Endometrium (tissue), 2 donors: ENCODE measurements at regions not wholly inside any gene's neighbourhood (a gene's known extent, or its start where the extent isn't known, plus 50 kb on each side); places are given as distances from the start of the nearest gene placed in this dataset.
"Not testable (repeated sequence)": the region's sequence is repeated elsewhere in the genome, so short reads cannot be mapped to it uniquely, and the experiment has no call there.

ENCODE experiments used
- FAIRE-seq: peaks from 2 replicates; lab custom pipeline; 2012; peaks lifted over from hg19 to GRCh38; lab: Jason Lieb, UNC
- donor health status: control.
- donor health status: control.

DNA sequence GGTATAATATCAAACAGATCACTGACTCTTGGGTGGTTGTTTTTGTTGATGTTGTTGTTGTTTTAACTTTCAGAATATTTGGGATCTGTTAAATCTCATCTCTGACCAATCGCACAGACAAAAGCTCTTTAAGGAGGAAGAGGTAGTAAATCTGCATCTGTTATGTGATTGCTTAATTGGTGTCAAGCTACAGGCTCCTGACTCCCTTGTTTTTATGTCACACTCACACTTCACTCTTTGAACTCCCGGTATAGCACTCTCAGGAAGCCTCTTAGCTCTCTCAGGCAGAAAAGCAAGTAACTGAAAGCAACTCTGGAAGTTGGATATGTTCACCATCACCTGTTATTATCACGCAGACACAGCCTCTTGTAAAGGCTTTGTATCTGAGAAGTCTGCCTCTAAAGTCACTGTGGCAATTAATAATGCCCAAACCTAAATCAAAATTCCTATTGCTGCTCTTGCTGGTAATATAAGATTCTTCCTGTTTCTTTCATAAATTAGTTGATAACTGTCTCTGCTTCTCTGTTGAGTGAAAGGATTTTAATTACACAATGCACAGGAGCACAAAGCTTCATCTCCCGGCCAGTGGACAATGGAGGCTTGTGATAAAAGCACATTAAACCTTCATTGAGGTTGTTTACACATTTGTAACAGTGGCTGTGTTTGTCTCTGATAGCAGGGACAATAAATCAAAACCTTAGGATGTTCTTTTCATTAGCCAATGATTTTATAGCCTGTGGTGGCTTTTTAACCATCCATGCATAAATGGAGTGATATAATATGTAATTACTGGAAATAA is 576.7 kb downstream of the MFSD1 start:
- FAIRE-seq: peak; percentile 90

DNA sequence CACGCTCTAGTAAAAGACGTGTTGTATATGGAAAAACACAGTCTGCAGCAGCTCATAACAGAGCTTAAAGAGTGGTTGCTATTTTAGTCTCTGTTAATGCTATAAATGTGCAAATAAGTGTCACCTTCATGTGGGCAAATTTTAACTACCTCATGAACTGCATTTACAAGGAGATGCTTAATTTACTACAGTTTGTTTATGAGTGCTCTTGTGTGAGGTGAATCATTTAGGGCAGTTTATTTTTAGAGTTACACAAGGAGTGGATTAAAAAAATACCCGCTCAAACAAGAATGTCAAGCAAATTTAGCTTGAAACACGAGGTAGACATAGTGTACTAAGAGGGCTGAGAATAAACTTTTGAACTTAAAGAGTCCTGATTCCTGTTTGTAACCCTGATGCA is 579.0 kb downstream of the MFSD1 start:
- FAIRE-seq: no peak

DNA sequence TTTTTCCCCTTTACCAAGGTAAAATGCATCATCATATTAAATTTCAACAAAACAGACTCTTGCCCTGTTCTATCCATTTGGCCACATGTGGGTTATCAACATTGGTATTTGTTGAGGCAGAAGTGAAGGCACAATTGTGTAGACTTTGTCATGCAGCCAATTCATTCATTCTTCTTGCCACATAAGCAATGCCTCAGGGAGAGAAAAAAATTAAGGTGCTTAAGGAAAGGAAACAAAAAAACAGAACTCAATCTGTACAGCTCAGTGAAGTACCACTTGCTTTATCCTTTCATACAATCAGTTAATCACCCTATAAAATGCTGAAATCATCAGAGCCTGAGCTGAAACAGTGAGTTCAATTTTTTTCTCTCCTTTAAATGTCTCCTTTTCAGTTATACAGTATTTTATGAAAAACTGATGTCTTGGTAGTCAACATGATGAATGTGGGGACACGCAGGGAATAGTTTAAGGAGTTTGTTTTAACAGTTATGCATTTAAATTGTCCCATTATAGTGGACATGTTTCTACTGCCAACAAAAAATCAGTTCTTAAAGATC is 588.9 kb downstream of the MFSD1 start:
- no peak for FAIRE-seq

DNA sequence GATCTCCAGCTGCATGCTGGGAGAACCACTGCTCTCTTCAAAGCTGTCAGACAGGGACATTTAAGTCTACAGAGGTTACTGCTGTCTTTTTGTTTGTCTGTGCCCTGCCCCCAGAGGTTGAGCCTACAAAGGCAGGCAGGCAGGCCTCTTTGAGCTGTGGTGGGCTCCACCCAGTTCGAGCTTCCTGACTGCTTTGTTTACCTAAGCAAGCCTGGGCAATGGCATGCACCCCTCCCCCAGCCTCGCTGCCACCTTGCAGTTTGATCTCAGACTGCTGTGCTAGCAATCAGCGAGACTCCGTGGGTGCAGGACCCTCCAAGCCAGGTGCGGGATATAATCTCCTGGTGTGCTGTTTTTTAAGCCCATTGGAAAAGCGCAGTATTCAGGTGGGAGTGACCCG is 591.0 kb upstream of the IL12A start:
- not testable (repeated sequence) for FAIRE-seq

DNA sequence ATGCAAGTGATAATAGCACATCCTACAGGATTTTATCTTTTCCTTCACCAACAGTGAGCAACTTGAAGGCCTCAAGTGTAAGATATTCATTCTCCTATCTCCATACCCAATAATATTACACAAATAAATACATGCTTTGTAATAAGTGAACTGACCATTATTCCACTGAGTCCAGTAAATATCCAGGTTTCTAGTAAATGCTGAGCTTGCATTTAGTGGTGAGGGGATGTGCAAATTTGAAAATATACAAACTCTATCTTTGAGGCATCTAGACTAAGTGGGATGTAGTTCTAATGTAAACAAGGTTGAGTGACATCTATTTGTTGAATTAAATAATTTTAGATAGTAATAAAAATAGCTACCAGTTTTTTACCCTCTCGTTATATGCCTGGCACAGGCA is 587.6 kb upstream of the IL12A start:
- no peak for FAIRE-seq

DNA sequence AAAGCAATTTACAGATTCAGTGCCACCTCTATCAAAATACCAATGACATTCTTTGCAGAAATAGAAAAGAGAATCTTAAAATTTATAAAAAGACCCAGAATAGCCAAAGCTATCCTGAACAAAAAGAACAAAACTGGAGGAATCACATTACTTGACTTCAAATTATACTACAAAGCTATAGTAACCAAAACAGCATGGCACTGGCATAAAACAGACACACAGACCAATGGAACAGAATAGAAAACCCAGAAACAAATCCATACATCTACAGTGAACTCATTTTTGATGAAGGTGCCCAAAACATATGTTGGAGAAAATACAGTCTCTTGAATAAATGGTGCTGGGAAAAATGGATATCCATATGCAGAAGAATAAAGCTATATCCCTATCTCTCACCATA is 578.9 kb upstream of the IL12A start:
- FAIRE-seq: not testable (repeated sequence)

DNA sequence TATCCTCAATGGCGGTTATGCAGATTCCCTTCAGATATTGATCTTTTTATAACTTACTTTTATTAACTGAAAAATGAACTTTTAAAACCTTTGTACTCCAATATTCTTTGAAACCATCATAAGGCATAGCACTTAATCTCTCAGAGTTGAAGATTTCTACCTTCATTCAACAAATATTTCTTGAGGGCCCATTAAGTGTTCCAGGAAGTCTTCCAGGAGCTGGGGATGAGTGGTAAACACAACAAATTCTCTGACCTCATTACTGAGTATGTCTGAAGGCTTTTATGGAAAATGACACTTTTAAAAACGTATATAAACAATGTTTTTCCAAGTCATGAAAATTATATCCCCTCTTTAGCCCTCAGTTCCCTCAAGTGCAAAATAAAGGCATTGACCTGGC is 575.3 kb upstream of the IL12A start:
- FAIRE-seq: no peak

DNA sequence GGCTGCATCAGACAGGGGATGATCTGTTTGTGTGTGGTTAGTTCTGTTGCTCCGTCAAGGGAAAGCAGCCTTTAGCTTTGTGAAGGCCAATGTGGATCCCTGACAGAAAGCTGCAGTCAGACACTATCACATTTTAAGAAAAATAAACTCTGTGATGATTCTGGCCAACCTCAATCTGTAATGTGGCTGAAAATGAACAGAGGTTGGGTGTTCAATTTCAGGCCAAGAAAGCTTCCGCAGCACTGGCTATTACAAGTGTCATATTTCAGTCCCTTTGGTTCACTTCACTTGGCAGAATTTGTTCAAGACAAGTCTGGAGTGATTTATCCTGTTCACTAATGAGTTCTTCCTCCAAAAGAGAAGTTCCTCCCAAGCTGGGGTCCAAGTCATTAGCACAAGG is 571.8 kb upstream of the IL12A start:
- FAIRE-seq: no peak

DNA sequence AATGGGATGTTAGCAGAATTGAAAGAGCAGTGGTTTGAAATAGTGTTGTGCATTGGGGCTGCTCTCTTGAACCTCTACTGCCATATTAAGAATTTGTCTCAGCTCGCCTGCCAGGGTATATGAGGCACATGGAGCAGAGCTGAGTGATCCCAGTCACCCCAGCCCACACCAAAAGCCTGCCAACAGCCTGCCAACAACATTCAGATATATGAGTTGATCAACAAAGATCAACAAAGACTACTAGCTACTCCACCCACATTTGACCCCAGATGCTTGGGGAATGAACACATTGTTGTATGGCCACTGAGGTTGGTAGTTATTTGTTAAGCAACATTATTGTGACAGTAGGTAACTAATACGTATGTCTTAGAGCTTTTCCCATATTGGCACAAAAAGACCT is 570.9 kb upstream of the IL12A start:
- no peak for FAIRE-seq

DNA sequence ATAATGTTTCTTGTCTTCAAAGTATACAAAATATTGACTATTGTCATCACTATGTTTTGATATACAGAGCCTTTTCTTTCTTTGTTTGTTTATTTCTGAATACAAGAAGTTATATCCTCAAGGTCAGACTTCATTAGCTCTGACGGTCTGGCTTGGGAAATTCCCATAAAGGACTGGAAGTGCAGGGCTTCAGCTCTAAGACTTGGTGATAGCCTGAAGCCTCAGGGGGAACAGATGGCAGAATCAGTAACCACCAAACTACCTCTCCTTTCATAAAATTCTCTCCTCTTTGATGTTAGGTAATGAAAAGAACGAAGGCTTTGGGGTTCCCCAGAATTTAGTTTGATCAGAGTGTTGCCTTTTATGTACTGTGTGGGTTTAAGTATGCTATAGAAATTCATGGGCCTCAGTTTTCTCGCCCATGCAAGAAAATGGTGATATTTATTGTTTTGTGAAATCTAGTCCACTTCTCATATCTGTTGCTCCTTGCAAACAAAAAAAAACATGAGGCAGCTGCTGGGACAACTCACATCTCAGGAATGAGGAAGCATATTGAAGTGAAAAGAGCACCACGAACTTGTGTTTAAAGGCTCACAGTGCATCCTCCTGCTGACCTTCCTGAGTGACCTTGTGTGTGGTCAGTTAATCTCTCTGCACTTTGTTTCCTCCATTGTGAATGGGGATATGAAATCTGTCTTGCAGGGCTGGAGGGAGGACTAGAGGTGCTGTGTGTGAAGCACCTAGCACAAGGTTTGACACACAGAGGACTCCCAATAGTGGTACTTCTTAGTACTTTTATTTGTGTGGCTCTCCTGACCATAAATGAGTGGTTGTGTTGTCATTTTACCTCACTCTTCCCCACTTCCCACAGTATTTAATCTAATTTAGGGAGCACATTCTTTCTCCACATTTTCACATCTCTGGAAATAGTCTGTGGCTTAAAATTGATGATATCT is 569.8 kb upstream of the IL12A start:
- no peak for FAIRE-seq

DNA sequence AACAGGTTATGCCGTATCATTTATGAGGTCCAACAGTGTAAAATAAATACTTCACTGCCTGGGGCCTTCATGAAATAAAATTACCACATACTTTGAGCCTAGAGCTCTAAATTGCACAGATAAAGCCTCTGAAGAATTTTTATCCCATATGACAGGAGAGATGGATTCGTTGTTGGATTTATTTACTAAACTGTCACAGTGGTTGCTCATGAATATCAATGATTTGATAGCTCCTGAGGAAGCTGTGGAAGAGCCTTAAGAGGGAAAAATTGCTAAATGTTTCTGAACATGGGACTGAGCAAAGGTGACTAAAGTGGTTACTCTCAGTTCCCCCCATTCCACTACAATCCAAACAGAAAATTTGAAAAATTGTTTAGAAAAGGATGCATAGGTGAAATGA is 558.9 kb upstream of the IL12A start:
- FAIRE-seq: no peak

DNA sequence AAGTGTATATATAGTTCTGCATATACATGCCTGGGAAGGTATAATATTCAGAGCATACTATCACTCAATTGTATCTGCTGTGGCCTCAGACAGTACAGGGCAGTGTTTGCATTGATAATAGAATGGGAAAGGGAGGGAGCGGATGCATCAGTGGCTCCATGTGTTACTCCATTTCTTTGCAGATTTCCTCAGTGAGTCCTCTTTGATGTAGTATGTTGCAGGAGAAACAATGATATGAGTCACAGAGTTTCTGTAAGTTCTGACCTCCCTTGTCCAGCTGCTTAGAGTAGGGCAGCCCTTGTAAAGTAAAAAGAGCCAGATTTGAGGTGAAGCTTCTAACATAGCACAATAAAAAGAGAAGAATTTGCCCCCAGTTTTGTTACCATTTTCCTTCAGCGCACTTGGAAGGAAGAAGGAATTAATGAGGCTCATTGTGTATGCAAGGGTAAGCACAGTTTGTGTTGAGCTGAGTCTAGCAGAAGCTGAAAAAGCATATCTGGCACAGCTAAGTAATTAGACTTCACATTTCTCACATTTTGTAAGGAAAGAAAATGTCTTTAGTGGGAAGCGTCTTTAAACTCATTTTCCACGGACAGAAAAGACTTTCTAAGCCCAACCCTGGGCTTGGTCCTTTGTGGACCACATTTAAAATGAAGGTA is 555.8 kb upstream of the IL12A start:
- FAIRE-seq: no peak

DNA sequence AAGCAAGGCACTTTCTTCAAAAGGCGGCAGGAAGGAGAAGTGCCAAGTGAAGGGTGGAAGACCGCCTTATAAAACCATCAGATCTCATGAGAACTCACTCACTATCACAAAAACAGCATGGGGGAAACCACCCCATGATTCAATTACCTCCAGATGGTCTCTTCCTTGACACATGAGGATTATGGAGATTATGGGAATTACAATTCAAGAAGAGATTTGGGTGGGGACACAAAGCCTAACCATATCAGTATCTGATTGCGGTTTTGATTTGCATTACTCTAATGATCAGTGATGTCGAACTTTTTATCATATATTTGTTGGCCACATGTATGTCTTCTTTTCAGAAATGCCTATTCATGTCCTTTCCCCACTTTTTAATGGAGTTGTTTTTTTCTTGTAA is 549.3 kb upstream of the IL12A start:
- FAIRE-seq: no peak

DNA sequence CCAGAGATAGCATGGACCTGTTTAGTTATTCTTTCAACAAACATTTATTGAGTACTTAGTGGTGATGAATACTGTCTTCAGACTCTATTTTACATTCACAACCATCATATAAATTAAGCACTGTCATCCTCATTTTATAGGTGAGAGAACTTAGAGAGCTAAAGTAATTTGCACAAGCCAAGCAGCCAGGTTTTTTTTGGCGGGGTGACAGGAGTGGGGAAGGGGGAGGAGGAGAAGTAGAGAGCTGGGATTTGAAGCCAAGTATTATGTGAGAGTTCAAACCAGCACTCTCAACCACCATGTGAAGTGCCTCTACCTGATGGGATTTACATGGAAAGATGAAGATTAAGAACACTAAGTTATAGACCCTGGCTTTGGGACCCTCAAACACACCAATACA is 547.4 kb upstream of the IL12A start:
- FAIRE-seq: no peak

DNA sequence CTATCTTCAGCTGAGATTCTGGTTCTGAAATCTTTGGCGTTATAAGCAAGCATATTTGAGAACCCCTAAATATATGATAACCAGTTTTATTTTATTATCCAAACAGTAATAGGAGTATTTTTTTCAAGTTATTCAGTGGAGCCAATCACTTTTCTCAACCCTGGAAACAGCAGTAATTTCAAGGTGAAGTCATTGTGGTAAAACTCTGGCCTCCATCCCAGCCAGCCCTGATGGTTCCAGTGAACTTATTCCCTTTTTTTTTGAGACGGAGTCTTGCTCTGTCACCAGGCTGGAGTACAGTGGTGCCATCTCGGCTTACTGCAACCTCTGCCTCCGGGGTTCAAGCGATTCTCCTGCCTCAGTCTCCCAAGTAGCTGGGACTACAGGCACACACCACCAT is 545.4 kb upstream of the IL12A start:
- FAIRE-seq: no peak

DNA sequence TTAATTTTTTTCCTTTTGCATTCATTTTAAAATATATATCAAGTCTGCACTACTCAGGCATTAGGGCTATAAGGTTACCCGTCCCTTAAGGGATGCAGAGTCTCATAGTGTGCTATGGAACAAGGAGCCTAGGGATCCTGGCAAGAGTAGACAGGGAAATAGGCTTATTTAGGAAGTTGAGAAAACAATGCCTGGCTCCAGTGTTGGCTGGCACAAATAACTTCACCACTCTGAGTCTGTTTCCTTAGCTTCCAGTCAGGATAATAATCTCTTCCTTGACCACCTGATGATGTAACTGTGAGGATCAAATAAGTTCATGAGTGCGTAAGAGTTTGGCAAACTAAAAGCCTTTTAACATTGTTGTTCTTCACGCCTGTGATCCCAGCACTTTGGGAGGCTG is 540.8 kb upstream of the IL12A start:
- no peak for FAIRE-seq

DNA sequence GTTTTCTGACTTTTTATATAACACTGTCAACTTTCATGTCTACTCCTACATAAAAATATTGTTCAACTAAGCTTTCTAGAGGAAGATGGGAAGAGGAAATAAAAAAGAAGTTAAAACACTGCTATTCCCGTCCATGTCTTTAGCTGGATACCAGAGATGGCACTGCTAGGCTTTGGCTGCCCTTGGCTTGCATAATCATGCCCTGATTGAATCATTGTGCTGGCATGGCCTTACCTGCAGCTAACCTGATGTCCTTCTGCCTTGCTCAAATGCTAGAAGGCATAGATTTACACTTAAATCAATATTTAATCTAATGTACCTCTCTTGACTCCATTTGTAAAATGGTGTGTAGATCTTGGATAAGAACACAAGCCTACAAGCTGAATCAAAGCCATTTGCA is 539.7 kb upstream of the IL12A start:
- FAIRE-seq: no peak

DNA sequence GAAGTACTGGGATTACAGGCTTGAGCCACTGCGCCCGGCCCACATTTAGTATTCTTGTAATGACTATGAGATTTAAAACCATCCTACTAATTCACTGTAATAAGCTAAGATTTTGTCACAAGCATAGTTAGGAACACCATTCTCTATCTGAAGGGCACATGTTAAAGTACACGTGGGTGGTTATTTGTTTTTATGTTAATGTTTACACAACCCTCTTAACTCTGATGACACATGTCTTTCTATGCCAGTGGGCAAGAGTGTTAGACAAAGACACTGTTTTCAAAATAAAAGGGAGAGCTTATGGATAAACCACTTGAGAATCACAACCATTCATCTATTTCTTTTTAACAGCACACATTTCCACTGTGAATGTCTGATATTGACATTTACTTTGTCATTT is 537.6 kb upstream of the IL12A start:
- FAIRE-seq: no peak

DNA sequence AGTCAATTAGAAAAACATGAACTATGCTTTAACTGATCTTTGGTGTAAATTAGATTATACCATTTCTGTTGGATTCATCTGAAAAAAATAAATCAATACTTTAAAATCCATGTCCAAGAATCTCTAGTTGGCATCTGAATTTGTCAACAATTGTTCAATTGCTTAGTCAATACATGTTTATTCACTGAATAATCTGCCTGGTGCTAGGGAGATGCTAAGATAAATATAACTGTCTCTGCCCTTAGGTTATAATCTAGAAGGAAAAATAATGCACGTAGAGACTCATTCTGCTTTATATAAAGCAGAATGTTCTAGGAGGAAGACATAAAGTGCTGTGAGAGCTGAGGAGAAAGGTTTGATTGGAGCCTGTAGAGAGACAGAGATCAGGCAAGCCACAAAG is 537.2 kb upstream of the IL12A start:
- no peak for FAIRE-seq

DNA sequence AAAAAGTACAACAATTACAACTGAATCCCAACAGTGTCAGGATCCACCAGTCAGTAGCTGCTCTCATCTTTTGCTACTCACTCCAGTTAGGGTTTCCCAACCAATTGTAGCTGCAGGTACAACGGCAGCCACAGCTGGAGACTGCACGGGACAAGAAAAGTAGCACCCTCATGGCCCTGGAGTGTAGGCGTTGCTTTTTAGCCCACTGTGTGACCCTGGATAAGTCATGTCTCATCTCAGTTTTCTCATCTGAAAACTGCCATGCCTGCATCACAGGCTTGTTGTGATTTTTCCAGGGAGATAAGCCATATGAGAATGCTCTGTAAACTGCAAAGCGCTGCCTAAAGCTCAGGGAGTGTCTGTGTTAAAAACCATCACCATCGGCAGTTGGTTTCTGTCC is 535.6 kb upstream of the IL12A start:
- no peak for FAIRE-seq

DNA sequence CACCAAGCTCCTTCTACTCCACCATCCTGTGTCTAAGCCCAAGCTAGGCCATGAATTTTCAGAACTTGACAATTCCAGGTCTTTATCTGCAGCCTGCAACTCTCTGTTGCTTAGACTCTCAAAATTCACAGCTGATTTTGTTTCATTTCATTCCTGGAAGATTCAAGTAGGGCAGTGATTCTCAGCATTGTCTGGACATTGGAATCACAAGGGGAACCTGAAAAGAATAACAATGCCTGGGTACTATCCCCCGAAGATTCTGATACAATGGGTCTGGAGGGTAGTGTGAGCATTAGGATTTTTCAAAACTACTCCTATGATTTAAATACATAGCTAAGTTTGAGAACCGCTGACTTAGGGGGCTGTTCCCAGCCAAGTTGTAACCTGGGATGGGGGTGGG is 534.7 kb upstream of the IL12A start:
- FAIRE-seq: no peak

DNA sequence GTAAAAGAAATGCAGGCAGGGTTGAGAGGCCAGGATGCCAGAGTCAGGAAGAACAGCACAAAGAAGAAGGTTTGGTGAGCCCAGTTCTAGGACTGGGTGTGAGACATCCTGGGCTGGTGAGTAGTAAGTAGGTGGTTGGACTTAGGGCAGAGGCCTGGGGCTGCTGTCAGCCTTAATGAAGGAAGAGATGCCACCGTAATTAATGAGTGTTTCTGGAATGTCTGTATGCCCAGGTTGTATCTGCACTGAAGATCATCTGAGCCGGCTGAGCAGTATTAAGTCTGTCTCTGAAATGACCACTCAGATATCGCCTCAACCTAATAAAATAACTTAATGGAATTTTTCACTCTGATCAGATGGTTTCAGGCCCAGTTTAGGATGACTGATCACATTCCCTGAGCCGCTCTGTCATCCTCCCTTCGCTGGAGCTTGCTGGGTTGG is 532.9 kb upstream of the IL12A start:
- FAIRE-seq: no peak

DNA sequence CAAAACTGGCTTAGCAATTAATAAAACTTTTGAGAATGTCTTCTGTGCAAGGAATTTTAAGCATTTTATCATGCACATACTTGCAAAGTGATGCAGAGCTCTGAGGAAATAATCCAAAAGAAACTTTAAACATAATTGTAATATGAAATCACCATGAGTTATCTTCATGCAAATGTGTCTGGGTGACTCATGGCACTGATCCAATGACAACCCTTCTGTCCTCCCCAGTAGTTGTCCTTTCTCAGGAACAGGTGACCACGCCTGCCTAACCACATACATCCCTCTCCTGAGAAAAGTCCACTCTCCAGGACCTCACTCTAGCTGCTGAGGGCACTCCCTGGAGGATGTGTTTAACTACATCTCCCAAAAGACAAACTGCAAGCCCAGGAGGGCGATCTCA is 530.6 kb upstream of the IL12A start:
- no peak for FAIRE-seq
